ENCODE measurements at regions not wholly inside any gene's neighbourhood (a gene's known extent, or its start where the extent isn't known, plus 50 kb on each side); places are given as distances from the start of the nearest gene placed in this dataset.
A peak's percentile ranks its signal among the peaks of the same experiment; 100 is the strongest.

DNA sequence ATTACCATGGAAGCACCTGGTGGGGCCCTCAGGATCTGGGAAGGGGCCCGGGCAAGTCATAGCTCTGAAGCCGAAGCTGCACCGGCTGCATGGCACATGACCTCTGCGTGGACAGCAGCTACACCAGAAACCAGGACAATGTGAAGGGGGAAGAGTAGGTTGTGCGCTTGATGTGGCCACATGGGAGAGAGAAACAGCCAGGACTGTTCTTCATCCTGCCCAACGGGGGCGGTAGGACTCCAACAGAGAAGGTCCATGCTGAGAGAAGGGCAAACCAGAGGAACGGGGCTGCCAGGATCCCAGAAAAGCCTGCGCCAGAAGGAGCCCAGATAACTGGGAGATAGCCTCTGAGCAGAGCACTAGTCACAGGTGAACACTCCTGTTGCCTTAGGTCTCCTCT is 54.9 kb upstream of the PRR20G start:
- DNase-seq (no peak), ATAC-seq (peak; percentile 55)
- H3K4me3 ChIP-seq = no peak overlapping the region
- H3K36me3 ChIP-seq = no peaks in the 10 kb centered on the region
- H3K9me3 ChIP-seq = no peaks in the 10 kb centered on the region
- TF ChIP-seq, protein P1, sequence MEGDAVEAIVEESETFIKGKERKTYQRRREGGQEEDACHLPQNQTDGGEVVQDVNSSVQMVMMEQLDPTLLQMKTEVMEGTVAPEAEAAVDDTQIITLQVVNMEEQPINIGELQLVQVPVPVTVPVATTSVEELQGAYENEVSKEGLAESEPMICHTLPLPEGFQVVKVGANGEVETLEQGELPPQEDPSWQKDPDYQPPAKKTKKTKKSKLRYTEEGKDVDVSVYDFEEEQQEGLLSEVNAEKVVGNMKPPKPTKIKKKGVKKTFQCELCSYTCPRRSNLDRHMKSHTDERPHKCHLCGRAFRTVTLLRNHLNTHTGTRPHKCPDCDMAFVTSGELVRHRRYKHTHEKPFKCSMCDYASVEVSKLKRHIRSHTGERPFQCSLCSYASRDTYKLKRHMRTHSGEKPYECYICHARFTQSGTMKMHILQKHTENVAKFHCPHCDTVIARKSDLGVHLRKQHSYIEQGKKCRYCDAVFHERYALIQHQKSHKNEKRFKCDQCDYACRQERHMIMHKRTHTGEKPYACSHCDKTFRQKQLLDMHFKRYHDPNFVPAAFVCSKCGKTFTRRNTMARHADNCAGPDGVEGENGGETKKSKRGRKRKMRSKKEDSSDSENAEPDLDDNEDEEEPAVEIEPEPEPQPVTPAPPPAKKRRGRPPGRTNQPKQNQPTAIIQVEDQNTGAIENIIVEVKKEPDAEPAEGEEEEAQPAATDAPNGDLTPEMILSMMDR (IDR thresholded peaks at IDR 0.05) = peak; percentile 14
- no peak overlapping the region for H3K27ac ChIP-seq
- H3K4me1 ChIP-seq = no peaks in the 10 kb centered on the region
- intact Hi-C loops (cut with DNase I) = no loop called here
- H3K27me3 ChIP-seq = peaks cover 15% of the 10 kb centered on the region

DNA sequence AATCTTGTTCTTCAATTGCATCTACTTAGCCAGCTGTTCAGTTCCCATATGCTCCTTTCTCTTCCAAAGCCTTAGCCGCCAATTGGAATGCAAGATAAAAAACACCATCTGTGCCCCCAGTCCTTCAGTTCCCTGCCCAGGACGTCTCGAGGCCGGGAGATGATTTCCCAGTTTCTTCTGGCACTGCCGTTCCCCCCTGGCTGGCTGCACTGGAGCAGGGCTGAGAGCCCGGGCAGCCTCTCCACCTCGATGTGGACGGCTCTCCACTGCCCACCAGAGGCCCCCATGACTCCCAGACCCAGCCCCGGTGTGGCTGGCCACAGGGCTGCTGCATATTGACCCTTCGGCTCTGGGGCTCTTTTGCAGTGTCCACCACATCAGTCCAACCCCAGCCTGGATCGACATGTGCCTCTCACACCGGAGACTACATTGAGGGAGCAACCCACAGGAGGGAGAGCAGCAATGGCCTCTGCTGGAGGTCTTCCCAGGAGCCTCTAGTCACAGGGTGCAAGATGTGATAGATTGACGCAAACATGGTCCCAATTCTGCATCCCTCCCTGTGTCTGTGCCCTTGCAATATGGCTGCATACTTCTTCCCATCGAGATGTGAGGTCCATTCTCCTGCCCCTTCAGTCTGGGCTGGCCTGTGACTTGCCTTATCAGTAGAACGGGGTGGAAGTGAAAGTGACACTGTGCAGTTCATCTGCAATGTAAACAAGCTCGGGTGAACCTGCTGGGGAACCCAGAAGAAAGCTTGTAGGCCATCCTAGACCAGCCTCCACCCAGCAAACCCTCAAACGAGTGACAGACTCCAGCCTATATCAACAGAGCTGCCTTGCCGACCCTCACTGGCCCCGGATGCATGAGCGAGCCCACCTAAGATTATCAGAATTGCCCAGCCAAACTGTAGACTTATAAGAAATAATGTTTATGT is 52.3 kb upstream of the PRR20G start:
- Histone ChIP-seq H3K27ac (no peak overlapping the region), H3K36me3 (no peaks in the 10 kb centered on the region), H3K27me3 (peaks cover 22% of the 10 kb centered on the region), H3K4me1 (no peaks in the 10 kb centered on the region), H3K9me3 (no peaks in the 10 kb centered on the region), H3K4me3 (no peak overlapping the region)
- DNase-seq (no peak), ATAC-seq (no peak)
- intact Hi-C loops (cut with DNase I) = no loop called here
- TF ChIP-seq, protein P1 (IDR thresholded peaks at IDR 0.05) = no peak

DNA sequence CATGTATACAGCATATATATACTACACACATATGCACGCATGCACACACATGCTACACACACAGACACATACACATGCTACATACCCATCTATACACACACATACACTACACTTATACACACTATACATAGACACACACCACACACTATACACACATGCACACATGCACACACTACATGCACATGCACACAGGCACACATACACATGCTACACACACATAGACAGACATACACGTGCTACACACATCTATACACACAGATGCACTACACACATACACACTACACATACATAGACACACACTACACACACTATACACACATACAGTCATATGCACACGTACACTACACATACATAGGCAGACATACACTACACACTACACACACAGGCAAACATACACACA is 51.2 kb upstream of the PRR20G start:
- intact Hi-C loops (cut with DNase I) = no loop called here
- TF ChIP-seq, protein P1 (IDR thresholded peaks at IDR 0.05) = no peak
- DNase-seq (no peak), ATAC-seq (no peak)
- peaks cover 22% of the 10 kb centered on the region for H3K27me3 ChIP-seq
- no peak overlapping the region for H3K27ac ChIP-seq
- no peaks in the 10 kb centered on the region for H3K9me3 ChIP-seq
- H3K4me3 ChIP-seq = no peak overlapping the region
- no peaks in the 10 kb centered on the region for H3K36me3 ChIP-seq
- H3K4me1 ChIP-seq = no peaks in the 10 kb centered on the region

DNA sequence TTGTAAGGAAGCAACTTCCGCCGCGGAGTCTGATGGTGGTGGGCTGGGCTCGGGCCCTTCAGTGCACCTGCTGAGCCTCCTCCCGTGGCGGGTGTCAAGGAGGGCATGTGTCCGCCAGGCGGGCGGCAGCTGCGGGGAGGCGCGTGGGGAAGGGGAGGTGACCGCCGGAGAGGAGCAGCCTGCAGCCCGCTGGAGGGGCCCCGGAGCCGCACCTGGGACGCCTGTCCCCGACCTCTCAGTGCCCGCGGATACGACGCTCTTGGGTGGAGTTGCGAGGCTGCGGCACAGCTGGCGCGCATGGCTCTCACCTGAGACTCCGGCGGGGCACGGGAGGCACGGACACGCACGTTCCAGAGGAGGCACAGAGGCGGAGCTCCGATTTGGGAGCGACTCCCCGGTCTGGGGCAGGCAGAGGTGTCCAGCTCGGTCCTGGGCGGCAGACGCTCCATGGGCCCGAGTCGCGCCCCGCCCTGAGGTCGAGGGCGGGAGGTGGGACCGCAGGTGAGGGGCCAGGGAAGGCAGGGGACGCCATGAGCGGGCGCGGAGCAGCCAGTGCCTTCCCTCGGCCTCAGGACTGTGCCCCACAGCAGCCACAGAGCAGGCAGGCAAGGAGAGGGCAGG is 50.2 kb upstream of the PRR20G start:
- Histone ChIP-seq H3K9me3 (no peaks in the 10 kb centered on the region), H3K27me3 (peaks cover 22% of the 10 kb centered on the region), H3K4me3 (no peak overlapping the region), H3K27ac (no peak overlapping the region), H3K36me3 (no peaks in the 10 kb centered on the region), H3K4me1 (no peaks in the 10 kb centered on the region)
- TF ChIP-seq, protein P1 (IDR thresholded peaks at IDR 0.05) = no peak
- DNase-seq (no peak), ATAC-seq (peak; percentile 57)
- intact Hi-C loops (cut with DNase I) = no loop called here

Data from upper lobe of right lung (tissue), 1 donor.